ENCODE measurements at regions not wholly inside any gene's neighbourhood (a gene's known extent, or its start where the extent isn't known, plus 50 kb on each side); places are given as distances from the start of the nearest gene placed in this dataset.

DNA sequence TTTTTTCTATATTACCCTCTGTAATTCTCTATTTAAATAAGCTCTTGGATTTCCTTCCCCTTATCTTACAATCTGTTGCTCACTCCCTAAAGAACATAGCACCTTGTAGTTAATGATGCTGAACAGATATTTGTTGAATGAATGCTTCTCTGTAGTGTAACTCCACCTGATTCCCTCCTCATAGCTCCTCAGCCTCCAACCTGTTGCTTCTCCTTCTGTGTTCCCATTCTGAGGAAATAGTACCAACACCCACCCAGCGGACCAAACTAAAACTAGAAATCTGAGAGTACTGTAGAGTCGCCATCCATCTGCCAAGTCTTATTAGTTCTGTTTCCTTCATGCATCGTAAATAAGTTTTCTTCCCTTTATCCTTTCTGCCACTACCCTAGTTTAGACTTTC lies 55.5 kb upstream of the GNB4 start:
- Mint-ChIP-seq H3K36me3 (ENCODE audit: insufficient read depth, unreplicated experiment) (no peaks in the 10 kb centered on the region), H3K4me1 (ENCODE audit: low read depth, unreplicated experiment) (no peaks in the 10 kb centered on the region), H3K27ac (ENCODE audit: unreplicated experiment) (no peak overlapping the region), H3K9me3 (ENCODE audit: low read depth, unreplicated experiment) (no peaks in the 10 kb centered on the region), H3K27me3 (ENCODE audit: unreplicated experiment) (peaks cover 39% of the 10 kb centered on the region), H3K4me3 (ENCODE audit: low read depth, unreplicated experiment) (no peak overlapping the region)
- CTCF ChIA-PET, result interaction anchor here (0.5 kb wide), 1 partner anchor 13 kb away, joined by 5 read pairs; no protein-coding TSS in a partner anchor
- intact Hi-C loops (cut with micrococcal nuclease; ENCODE audit: unreplicated experiment), result no loop called here
- no TSS peak for BruUV-seq (replicated peaks)
- TF ChIP-seq, protein P1, sequence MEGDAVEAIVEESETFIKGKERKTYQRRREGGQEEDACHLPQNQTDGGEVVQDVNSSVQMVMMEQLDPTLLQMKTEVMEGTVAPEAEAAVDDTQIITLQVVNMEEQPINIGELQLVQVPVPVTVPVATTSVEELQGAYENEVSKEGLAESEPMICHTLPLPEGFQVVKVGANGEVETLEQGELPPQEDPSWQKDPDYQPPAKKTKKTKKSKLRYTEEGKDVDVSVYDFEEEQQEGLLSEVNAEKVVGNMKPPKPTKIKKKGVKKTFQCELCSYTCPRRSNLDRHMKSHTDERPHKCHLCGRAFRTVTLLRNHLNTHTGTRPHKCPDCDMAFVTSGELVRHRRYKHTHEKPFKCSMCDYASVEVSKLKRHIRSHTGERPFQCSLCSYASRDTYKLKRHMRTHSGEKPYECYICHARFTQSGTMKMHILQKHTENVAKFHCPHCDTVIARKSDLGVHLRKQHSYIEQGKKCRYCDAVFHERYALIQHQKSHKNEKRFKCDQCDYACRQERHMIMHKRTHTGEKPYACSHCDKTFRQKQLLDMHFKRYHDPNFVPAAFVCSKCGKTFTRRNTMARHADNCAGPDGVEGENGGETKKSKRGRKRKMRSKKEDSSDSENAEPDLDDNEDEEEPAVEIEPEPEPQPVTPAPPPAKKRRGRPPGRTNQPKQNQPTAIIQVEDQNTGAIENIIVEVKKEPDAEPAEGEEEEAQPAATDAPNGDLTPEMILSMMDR (IDR thresholded peaks at IDR 0.05; ENCODE audit: unreplicated experiment), result no peak
- no peak for DNase-seq

GRCh38 chr3:179509701-179510100 lies 53.0 kb upstream of the ACTL6A start:
- H3K4me3 Mint-ChIP-seq (ENCODE audit: low read depth, unreplicated experiment), result no peak overlapping the region
- H3K27me3 Mint-ChIP-seq (ENCODE audit: unreplicated experiment), result peaks cover 34% of the 10 kb centered on the region

DNA sequence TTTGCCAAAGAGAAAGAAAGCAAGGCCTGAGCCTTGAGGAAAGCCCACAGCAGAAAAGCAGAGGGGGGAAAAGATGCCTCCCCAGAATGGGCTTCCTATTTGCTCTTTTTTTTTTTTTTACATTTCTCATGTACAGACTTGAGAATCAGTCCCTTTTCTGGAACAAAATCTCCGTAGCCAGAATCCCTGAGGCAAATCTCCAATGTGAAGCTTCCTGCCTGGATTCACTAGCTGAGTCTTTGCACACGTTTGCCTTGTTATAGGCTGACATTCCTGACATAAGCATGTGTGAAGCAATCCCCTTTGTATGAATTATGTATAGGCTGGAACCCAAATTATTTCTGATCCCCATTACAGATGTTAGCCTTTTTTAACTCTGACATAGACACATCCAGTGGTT lies 52.2 kb upstream of the ACTL6A start:
- no peaks in the 10 kb centered on the region for H3K4me1 Mint-ChIP-seq (ENCODE audit: low read depth, unreplicated experiment)
- CTCF ChIA-PET, result no interaction called here

More at GRCh38 chr3:179509701-179510100, 53.0 kb upstream of the ACTL6A start:
- TF ChIP-seq, protein P1 (IDR thresholded peaks at IDR 0.05; ENCODE audit: unreplicated experiment), result no peak
- CTCF ChIA-PET, result no interaction called here
- no peak for DNase-seq
- H3K9me3 Mint-ChIP-seq (ENCODE audit: low read depth, unreplicated experiment), result no peaks in the 10 kb centered on the region
- no peaks in the 10 kb centered on the region for H3K4me1 Mint-ChIP-seq (ENCODE audit: low read depth, unreplicated experiment)
- intact Hi-C loops (cut with micrococcal nuclease; ENCODE audit: unreplicated experiment), result no loop called here
- no peak overlapping the region for H3K27ac Mint-ChIP-seq (ENCODE audit: unreplicated experiment)
- BruUV-seq (replicated peaks), result no TSS peak
- no peaks in the 10 kb centered on the region for H3K36me3 Mint-ChIP-seq (ENCODE audit: insufficient read depth, unreplicated experiment)

GRCh38 chr3:179512378-179512777 lies 50.3 kb upstream of the ACTL6A start:
- CTCF ChIA-PET, result no interaction called here
- H3K4me1 Mint-ChIP-seq (ENCODE audit: low read depth, unreplicated experiment), result no peaks in the 10 kb centered on the region
- BruUV-seq (replicated peaks), result no TSS peak
- H3K9me3 Mint-ChIP-seq (ENCODE audit: low read depth, unreplicated experiment), result peaks cover 5% of the 10 kb centered on the region
- intact Hi-C loops (cut with micrococcal nuclease; ENCODE audit: unreplicated experiment), result no loop called here
- no peaks in the 10 kb centered on the region for H3K36me3 Mint-ChIP-seq (ENCODE audit: insufficient read depth, unreplicated experiment)
- H3K4me3 Mint-ChIP-seq (ENCODE audit: low read depth, unreplicated experiment), result no peak overlapping the region
- H3K27me3 Mint-ChIP-seq (ENCODE audit: unreplicated experiment), result peaks cover 21% of the 10 kb centered on the region
- TF ChIP-seq, protein P1 (IDR thresholded peaks at IDR 0.05; ENCODE audit: unreplicated experiment), result no peak
- DNase-seq, result no peak
- no peak overlapping the region for H3K27ac Mint-ChIP-seq (ENCODE audit: unreplicated experiment)

More for the DNA sequence above, 52.2 kb upstream of the ACTL6A start:
- Mint-ChIP-seq H3K9me3 (ENCODE audit: low read depth, unreplicated experiment) (no peaks in the 10 kb centered on the region), H3K4me3 (ENCODE audit: low read depth, unreplicated experiment) (no peak overlapping the region), H3K27me3 (ENCODE audit: unreplicated experiment) (peaks cover 26% of the 10 kb centered on the region), H3K27ac (ENCODE audit: unreplicated experiment) (no peak overlapping the region), H3K36me3 (ENCODE audit: insufficient read depth, unreplicated experiment) (no peaks in the 10 kb centered on the region)
- no TSS peak for BruUV-seq (replicated peaks)
- TF ChIP-seq, protein P1 (IDR thresholded peaks at IDR 0.05; ENCODE audit: unreplicated experiment), result no peak
- intact Hi-C loops (cut with micrococcal nuclease; ENCODE audit: unreplicated experiment), result no loop called here
- no peak for DNase-seq

Data from Calu3 (cell line).